Trophoblast cell (in vitro differentiated cells and primary cell): ENCODE measurements at regions not wholly inside any gene's neighbourhood (a gene's known extent, or its start where the extent isn't known, plus 50 kb on each side); places are given as distances from the start of the nearest gene placed in this dataset.

Experiments used
- DNase-seq, 2 donors: peaks; one replicate each; pipeline ENCODE4 v3.0.0-alpha.2; 2016
- H2AFZ ChIP-seq: 2 replicates; pipeline ENCODE4 v1.6.1; 2013; ENCODE audit warnings: low read length, moderate library complexity, mild to moderate bottlenecking; ENCODE audit not compliant: insufficient read depth, poor library complexity
- H2AK5ac ChIP-seq: 2 replicates; pipeline ENCODE4 v1.6.1; 2013; ENCODE audit warnings: mild to moderate bottlenecking, low read length
- H2BK120ac ChIP-seq: 2 replicates; pipeline ENCODE4 v1.6.1; 2013; ENCODE audit warnings: low read length, mild to moderate bottlenecking, moderate library complexity; ENCODE audit not compliant: insufficient read depth, poor library complexity
- H2BK12ac ChIP-seq: 2 replicates; pipeline ENCODE4 v1.6.1; 2013; ENCODE audit warnings: mild to moderate bottlenecking, low read length, moderate library complexity
- H2BK5ac ChIP-seq: 2 replicates; pipeline ENCODE4 v1.6.1; 2013; ENCODE audit warnings: low read length, low read depth, moderate library complexity, mild to moderate bottlenecking; ENCODE audit not compliant: poor library complexity
- H3K14ac ChIP-seq: 2 replicates; pipeline ENCODE4 v1.6.1; 2013; ENCODE audit warnings: mild to moderate bottlenecking, low read length
- H3K18ac ChIP-seq: 2 replicates; pipeline ENCODE4 v1.6.1; 2013; ENCODE audit warnings: mild to moderate bottlenecking, low read length
- H3K23ac ChIP-seq: 2 replicates; pipeline ENCODE4 v1.6.1; 2013; ENCODE audit warnings: low read length
- H3K27ac ChIP-seq: 2 replicates; pipeline ENCODE4 v1.5.1; 2013; ENCODE audit warnings: low read depth, mild to moderate bottlenecking, inconsistent platforms, low read length, moderate library complexity
- H3K27me3 ChIP-seq: 2 replicates; pipeline ENCODE4 v1.6.1; 2013; ENCODE audit warnings: inconsistent platforms, mild to moderate bottlenecking, low read length, moderate library complexity; ENCODE audit not compliant: insufficient read depth
- H3K36me3 ChIP-seq, 2 experiments: 1 replicate in 1 of 2; 2 replicates in 1 of 2; pipeline ENCODE4 v1.6.1; 2013; ENCODE audit warnings: low read length in 2 of 2, mild to moderate bottlenecking in 2 of 2, moderate library complexity in 1 of 2; ENCODE audit not compliant: insufficient read depth in 2 of 2, control insufficient read depth in 1 of 2
- H3K4ac ChIP-seq: 2 replicates; pipeline ENCODE4 v1.6.1; 2013; ENCODE audit warnings: low read depth, mild to moderate bottlenecking, low read length, moderate library complexity
- H3K4me1 ChIP-seq, 2 experiments: 1 replicate in 1 of 2; 2 replicates in 1 of 2; pipeline ENCODE4 v1.6.1; 2013; ENCODE audit warnings: low read length in 2 of 2, mild to moderate bottlenecking in 2 of 2, moderate library complexity in 1 of 2; ENCODE audit not compliant: insufficient read depth in 2 of 2, control insufficient read depth in 1 of 2
- H3K4me2 ChIP-seq: 2 replicates; pipeline ENCODE4 v1.6.1; 2013; ENCODE audit warnings: inconsistent platforms, mild to moderate bottlenecking, low read length, moderate library complexity
- H3K4me3 ChIP-seq: 2 replicates; pipeline ENCODE4 v1.5.1; 2013; ENCODE audit warnings: mild to moderate bottlenecking, low read depth, low read length, inconsistent platforms
- H3K79me1 ChIP-seq: one replicate; pipeline ENCODE4 v1.6.1; 2013; ENCODE audit warnings: low read length
- H3K79me2 ChIP-seq: 2 replicates; pipeline ENCODE4 v1.6.1; 2013; ENCODE audit warnings: low read length, mild to moderate bottlenecking; ENCODE audit not compliant: control insufficient read depth, insufficient read depth, poor library complexity
- H3K9ac ChIP-seq: 2 replicates; pipeline ENCODE4 v1.6.1; 2013; ENCODE audit warnings: mild to moderate bottlenecking, low read length
- H3K9me3 ChIP-seq: 2 replicates; pipeline ENCODE4 v1.6.1; 2013; ENCODE audit warnings: low read depth, mild to moderate bottlenecking, control low read depth, inconsistent platforms, low read length; ENCODE audit not compliant: insufficient read depth
- H4K12ac ChIP-seq: 2 replicates; pipeline ENCODE4 v1.6.1; 2013; ENCODE audit warnings: low read depth, mild to moderate bottlenecking, low read length, moderate library complexity
- H4K8ac ChIP-seq: 2 replicates; pipeline ENCODE4 v1.6.1; 2013; ENCODE audit warnings: low read depth, mild to moderate bottlenecking, low read length, moderate library complexity
- H4K91ac ChIP-seq: one replicate; pipeline ENCODE4 v1.6.1; 2013; ENCODE audit warnings: low read depth, mild to moderate bottlenecking, low read length, moderate library complexity
- WGBS: extraction: QIAGEN DNeasy Blood & Tissue Kit; methylation state at CpG from one replicate; pipeline ENCODE4 v1.1.7; 2013; ENCODE audit warnings: missing lambda C conversion rate; ENCODE audit not compliant: insufficient read length, insufficient coverage; ENCODE audit errors: extremely low coverage; 5-methylcytosine and 5-hydroxymethylcytosine counted together

GRCh38 chr11:109898592-109898991, 194.6 kb upstream of the ZC3H12C start:
- Histone ChIP-seq H3K14ac (no peak overlapping the region), H4K8ac (no peak overlapping the region), H2BK12ac (no peak overlapping the region), H2AFZ (no peak overlapping the region), H3K79me2 (no peaks in the 10 kb centered on the region), H4K91ac (no peak overlapping the region), H3K27ac (no peak overlapping the region), H3K9ac (no peak overlapping the region), H2AK5ac (no peak overlapping the region), H3K9me3 (peaks cover 7% of the 10 kb centered on the region), H2BK120ac (no peak overlapping the region), H3K36me3 (peaks cover 0 to 2% of the 10 kb centered on the region in 2 experiments), H2BK5ac (no peak overlapping the region), H3K23ac (no peak overlapping the region), H3K4me3 (no peak overlapping the region), H3K4me1 (peaks cover 5% of the 10 kb centered on the region in 2 experiments), H3K27me3 (no peaks in the 10 kb centered on the region), H3K79me1 (peaks cover 6% of the 10 kb centered on the region), H3K4me2 (no peak overlapping the region), H3K4ac (no peak overlapping the region), H4K12ac (no peak overlapping the region), H3K18ac (no peak overlapping the region)
- no peak for DNase-seq
- WGBS: no CpG with 5 or more reads among the region's 2 CpGs

DNA sequence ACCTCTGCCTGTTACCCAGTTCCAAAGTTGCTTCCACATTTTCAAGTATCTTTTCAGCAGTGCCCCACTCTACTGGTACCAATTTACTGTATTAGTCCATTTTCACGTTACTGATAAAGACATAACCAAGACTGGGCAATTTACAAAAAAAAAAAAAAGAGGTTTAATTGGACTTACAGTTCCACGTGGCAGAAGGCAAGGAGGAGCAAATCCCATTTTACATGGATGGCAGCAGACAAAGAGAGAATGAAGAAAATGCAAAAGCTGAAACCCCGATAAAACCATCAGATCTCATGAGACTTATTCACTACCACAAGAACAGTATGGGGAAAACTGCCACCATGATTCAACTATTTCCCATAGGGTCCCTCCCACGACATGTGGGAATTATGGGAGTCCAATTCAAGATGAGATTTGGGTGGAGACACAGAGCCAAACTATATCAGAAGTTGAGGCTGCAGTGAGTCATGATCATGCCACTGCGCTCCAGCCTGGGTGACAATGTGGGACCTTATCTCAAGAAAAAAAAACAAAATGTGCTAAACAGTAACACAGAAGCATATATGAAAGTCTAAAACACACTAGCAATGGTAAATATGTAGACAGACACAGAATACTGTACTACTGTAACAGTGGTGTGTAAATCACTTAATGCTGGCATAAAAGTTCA, 190.3 kb upstream of the ZC3H12C start:
- no CpG with 5 or more reads among the region's 5 CpGs for WGBS
- H4K91ac ChIP-seq: no peak overlapping the region
- H4K12ac ChIP-seq: no peak overlapping the region
- H3K4ac ChIP-seq: no peak overlapping the region
- no peak overlapping the region for H2AFZ ChIP-seq
- no peak overlapping the region for H3K9ac ChIP-seq
- no peak overlapping the region for H2BK5ac ChIP-seq
- H3K14ac ChIP-seq: no peak overlapping the region
- no peak overlapping the region for H3K4me3 ChIP-seq
- H3K36me3 ChIP-seq: peaks cover 0 to 2% of the 10 kb centered on the region in 2 experiments
- no peak overlapping the region for H3K4me2 ChIP-seq
- no peaks in the 10 kb centered on the region for H3K27me3 ChIP-seq
- H3K23ac ChIP-seq: no peak overlapping the region
- peaks cover 7% of the 10 kb centered on the region for H3K9me3 ChIP-seq
- H2AK5ac ChIP-seq: no peak overlapping the region
- no peak overlapping the region for H3K27ac ChIP-seq
- H3K4me1 ChIP-seq: no peaks in the 10 kb centered on the region
- no peak overlapping the region for H2BK12ac ChIP-seq
- no peak overlapping the region for H4K8ac ChIP-seq
- H3K79me2 ChIP-seq: no peaks in the 10 kb centered on the region
- no peak overlapping the region for H2BK120ac ChIP-seq
- DNase-seq: no peak
- no peaks in the 10 kb centered on the region for H3K79me1 ChIP-seq
- no peak overlapping the region for H3K18ac ChIP-seq

DNA sequence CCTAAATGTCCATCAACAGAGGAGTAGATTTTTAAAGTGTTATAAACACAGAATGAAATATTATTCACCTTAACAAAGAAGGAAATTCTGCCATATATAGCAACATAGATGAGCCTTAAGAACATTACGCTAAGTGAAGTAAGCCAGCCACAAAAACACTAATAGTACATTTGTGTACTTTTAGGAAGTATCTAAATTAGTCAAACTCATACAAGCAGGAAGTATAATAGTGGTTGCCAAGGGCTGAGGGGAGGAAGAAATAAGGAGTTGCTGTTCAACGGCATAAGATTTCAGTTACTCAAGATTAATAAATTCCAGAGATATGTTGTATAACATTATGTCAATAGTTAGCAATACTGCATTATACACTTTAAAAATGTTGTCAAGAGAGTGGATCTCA, 181.7 kb upstream of the ZC3H12C start:
- Histone ChIP-seq H3K18ac (no peak overlapping the region), H3K79me1 (peaks cover 1% of the 10 kb centered on the region), H2AK5ac (no peak overlapping the region), H3K4me3 (no peak overlapping the region), H3K4ac (no peak overlapping the region), H3K79me2 (no peaks in the 10 kb centered on the region), H3K4me1 (peaks cover 0 to 5% of the 10 kb centered on the region in 2 experiments), H4K8ac (no peak overlapping the region), H4K91ac (no peak overlapping the region), H2BK120ac (no peak overlapping the region), H3K9ac (no peak overlapping the region), H3K36me3 (no peaks in the 10 kb centered on the region), H3K14ac (no peak overlapping the region), H2BK12ac (no peak overlapping the region), H3K27me3 (no peaks in the 10 kb centered on the region), H3K4me2 (no peak overlapping the region), H3K9me3 (no peaks in the 10 kb centered on the region), H2AFZ (no peak overlapping the region), H3K27ac (no peak overlapping the region), H2BK5ac (no peak overlapping the region), H3K23ac (no peak overlapping the region), H4K12ac (no peak overlapping the region)
- no CpG with 5 or more reads among the region's 2 CpGs for WGBS
- no peak for DNase-seq

DNA sequence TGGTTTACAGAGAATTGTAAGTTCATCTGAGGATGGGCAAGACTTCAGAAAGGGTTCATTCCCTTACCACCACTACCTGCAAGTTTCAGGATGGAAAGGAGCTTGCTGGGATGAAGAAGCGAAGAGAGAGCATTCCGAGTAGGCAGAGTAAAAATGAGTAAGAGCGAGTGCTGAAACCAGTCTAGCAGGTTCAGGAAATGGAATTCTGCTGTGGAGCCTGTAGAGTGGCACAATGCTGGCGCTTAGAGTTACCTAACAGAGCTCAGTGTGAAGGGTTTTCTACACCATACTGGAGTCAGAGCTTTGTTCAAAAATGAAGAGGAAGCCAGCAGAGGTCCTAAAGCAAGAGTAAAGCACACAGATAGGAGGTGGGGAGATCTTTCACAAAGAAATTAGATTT, 179.2 kb upstream of the ZC3H12C start:
- Histone ChIP-seq H4K12ac (no peak overlapping the region), H2BK5ac (no peak overlapping the region), H3K4me2 (no peak overlapping the region), H2AK5ac (no peak overlapping the region), H2BK120ac (no peak overlapping the region), H3K4ac (no peak overlapping the region), H2BK12ac (no peak overlapping the region), H3K4me1 (peaks cover 0 to 5% of the 10 kb centered on the region in 2 experiments), H3K27ac (peak overlapping the region; percentile 95), H3K9me3 (no peaks in the 10 kb centered on the region), H3K79me2 (no peaks in the 10 kb centered on the region), H2AFZ (no peak overlapping the region), H3K18ac (no peak overlapping the region), H3K79me1 (peaks cover 2% of the 10 kb centered on the region), H3K9ac (no peak overlapping the region), H3K23ac (no peak overlapping the region), H3K4me3 (no peak overlapping the region), H3K14ac (no peak overlapping the region), H4K8ac (no peak overlapping the region), H3K27me3 (no peaks in the 10 kb centered on the region), H3K36me3 (no peaks in the 10 kb centered on the region), H4K91ac (no peak overlapping the region)
- DNase-seq: peak; percentile 88 to 95
- no CpG with 5 or more reads among the region's 4 CpGs for WGBS
